AG04450 (cell line): ENCODE measurements at regions not wholly inside any gene's neighbourhood (a gene's known extent, or its start where the extent isn't known, plus 50 kb on each side); places are given as distances from the start of the nearest gene placed in this dataset.

Source experiments
- CTCF ChIA-PET: fragments of 300-600, 350-600 bp; formaldehyde crosslinking; extraction: SDS; loops from one replicate; lab custom pipeline; 2022; ENCODE audit warnings: antibody characterized with exemption, inconsistent platforms; lab: Charles Lee
- POLR2A ChIA-PET: fragments of 350-600 bp; formaldehyde crosslinking; extraction: SDS; loops from one replicate; lab custom pipeline; 2021; ENCODE audit warnings: antibody characterized with exemption, inconsistent platforms; lab: Yijun Ruan, JAX
- DNase-seq: peaks from one replicate; pipeline ENCODE4 v3.0.0-alpha.2; 2011; ENCODE audit warnings: low read depth, low spot score
- H3K27ac ChIP-seq: one replicate; pipeline ENCODE4 v1.5.1; 2012; ENCODE audit warnings: low read depth, low read length, control low read depth
- H3K27me3 ChIP-seq: one replicate; pipeline ENCODE4 v1.6.0; 2012; ENCODE audit warnings: low read length; ENCODE audit not compliant: control insufficient read depth, insufficient read depth
- H3K4me3 ChIP-seq: 2 replicates; pipeline ENCODE4 v1.5.1; 2011; ENCODE audit warnings: mild to moderate bottlenecking, low read depth, low read length, control low read depth
- H3K9me3 ChIP-seq: 2 replicates; pipeline ENCODE4 v1.5.1; 2012; ENCODE audit warnings: low read length; ENCODE audit not compliant: control insufficient read depth, insufficient read depth
- TF ChIP-seq, protein P1 (sequence below): IDR thresholded peaks from 2 replicates; pipeline ENCODE4 v1.5.1; 2011; ENCODE audit warnings: low read depth, low read length, control low read depth, inconsistent platforms

DNA sequence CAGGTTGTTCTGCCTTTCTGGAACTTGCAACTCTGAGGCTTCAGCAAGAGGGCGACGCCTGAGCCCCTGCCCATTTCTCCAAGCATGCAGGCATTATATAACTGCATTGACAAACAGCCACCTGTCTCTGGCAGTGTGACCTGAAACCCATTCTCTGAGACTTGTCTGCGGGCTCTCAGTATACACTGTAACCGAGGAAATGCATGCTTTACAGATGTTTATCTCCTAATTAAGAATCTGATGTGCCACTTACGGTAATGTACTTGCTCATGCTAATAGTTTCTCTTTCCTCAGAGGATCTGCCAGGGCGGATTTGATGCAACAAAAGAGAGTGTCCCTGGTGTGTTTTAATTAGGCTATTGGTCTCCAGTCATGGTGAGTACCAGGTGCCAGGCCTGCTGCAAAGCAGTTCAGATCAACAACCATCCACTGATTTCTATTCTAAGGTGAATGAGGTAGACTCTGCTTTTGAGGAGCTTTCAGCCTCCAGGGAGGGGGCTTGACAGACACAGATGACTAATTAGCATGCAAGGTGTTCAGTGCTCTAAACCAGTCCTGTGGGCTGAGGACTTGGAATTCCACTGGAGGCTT is 593.7 kb upstream of the KLF4 start:
- POLR2A ChIA-PET: no interaction called here
- Histone ChIP-seq H3K4me3 (no peak overlapping the region), H3K27me3 (peaks cover 14% of the 10 kb centered on the region), H3K27ac (no peak overlapping the region), H3K9me3 (no peaks in the 10 kb centered on the region)
- TF ChIP-seq, protein P1, sequence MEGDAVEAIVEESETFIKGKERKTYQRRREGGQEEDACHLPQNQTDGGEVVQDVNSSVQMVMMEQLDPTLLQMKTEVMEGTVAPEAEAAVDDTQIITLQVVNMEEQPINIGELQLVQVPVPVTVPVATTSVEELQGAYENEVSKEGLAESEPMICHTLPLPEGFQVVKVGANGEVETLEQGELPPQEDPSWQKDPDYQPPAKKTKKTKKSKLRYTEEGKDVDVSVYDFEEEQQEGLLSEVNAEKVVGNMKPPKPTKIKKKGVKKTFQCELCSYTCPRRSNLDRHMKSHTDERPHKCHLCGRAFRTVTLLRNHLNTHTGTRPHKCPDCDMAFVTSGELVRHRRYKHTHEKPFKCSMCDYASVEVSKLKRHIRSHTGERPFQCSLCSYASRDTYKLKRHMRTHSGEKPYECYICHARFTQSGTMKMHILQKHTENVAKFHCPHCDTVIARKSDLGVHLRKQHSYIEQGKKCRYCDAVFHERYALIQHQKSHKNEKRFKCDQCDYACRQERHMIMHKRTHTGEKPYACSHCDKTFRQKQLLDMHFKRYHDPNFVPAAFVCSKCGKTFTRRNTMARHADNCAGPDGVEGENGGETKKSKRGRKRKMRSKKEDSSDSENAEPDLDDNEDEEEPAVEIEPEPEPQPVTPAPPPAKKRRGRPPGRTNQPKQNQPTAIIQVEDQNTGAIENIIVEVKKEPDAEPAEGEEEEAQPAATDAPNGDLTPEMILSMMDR: no peak
- DNase-seq: no peak
- CTCF ChIA-PET: no interaction called here

DNA sequence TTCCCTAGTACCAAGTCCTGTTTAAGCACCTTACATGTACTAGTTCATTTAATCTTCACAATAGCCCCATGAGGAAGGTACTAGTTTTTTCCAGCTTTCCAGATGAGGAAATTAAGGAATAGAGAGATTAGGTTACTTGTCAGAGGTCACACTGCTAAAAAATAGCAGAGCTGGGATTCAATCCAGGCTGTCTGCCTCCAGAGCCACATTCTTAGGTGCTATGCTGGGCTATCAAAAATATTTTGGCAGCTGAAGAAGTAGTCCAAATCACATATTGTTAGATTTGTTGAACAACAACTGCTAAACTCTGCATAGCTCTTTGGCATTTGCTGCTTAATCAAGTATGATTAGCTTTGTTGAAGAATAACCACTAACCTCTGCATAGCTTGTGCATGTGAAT is 591.5 kb upstream of the KLF4 start:
- Histone ChIP-seq H3K27me3 (peaks cover 14% of the 10 kb centered on the region), H3K9me3 (no peaks in the 10 kb centered on the region), H3K27ac (no peak overlapping the region), H3K4me3 (no peak overlapping the region)
- POLR2A ChIA-PET: no interaction called here
- CTCF ChIA-PET: no interaction called here
- TF ChIP-seq, protein P1: no peak
- DNase-seq: no peak

DNA sequence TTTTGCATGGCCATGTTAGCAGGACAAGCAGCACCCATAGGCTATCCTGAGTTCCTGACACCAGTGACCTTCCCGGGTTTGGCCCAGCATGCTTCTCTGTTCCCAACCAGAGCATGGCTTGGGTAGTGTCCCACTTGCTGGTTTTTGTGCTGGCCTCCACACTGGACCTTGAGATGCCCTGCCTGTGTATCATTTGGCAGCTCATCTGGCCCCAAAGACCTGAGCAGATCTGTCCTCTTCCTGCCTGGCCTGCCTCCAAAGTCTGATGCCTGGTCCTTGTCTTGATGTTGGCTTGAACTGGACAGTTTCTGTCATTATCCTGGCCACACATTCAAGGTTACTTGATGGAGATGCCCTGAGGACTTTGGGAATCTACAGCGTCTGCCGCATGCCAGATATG is 590.7 kb upstream of the KLF4 start:
- TF ChIP-seq, protein P1: no peak
- no peak for DNase-seq
- H3K27ac ChIP-seq: no peak overlapping the region
- ChIA-PET POLR2A (no interaction called here), CTCF (no interaction called here)
- H3K27me3 ChIP-seq: peaks cover 14% of the 10 kb centered on the region
- no peak overlapping the region for H3K4me3 ChIP-seq
- no peaks in the 10 kb centered on the region for H3K9me3 ChIP-seq

DNA sequence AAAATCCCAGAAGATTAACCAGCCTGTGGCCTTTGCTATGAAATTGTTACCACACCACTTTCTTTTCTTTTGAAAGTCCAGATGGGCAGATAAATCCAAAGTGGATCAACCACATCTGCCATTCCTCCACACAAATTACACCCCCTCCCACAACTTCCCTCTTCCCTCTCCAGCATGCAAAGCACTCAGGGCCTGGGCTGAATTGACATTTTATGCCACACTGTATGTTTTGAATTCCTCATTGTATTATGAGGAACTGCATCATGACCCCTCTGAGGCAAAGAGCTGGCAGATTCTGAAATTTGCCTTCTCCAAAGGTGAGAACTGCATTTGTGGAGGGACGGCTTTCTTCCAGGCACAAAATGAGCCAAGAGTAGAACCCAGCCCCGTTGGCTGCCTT is 589.2 kb upstream of the KLF4 start:
- CTCF ChIA-PET: no interaction called here
- no peak overlapping the region for H3K4me3 ChIP-seq
- H3K27ac ChIP-seq: no peak overlapping the region
- no peaks in the 10 kb centered on the region for H3K9me3 ChIP-seq
- H3K27me3 ChIP-seq: peaks cover 10% of the 10 kb centered on the region
- POLR2A ChIA-PET: no interaction called here
- DNase-seq: no peak
- TF ChIP-seq, protein P1: no peak

DNA sequence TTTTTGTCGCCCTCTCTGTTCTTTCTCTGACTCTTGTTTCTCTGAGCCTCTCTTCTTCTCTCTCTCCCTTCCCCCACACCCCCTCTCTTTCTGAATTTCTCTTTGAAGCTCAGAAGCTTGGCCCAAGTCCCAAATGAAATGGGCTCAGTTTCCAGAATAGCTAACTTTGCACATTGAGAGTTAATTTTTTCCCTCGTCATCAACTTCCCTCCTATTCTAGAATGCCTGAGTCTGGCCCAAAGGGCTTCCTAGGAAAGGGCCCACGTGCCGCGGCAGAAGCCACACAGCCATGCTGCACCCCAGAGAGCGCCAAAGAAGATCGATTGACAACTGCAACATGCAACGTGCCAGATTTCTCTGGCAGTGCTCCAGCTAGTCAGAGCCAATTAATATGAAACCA is 588.8 kb upstream of the KLF4 start:
- Histone ChIP-seq H3K27ac (no peak overlapping the region), H3K27me3 (peaks cover 10% of the 10 kb centered on the region), H3K9me3 (no peaks in the 10 kb centered on the region), H3K4me3 (no peak overlapping the region)
- TF ChIP-seq, protein P1: no peak
- DNase-seq: no peak
- POLR2A ChIA-PET: no interaction called here
- CTCF ChIA-PET: no interaction called here
